ENCODE measurements at regions not wholly inside any gene's neighbourhood (a gene's known extent, or its start where the extent isn't known, plus 50 kb on each side); places are given as distances from the start of the nearest gene placed in this dataset.

GRCh38 chr1:232737917-232738316 is 67.3 kb upstream of the MAP10 start:
- TF ChIP-seq EZH2 (IDR thresholded peaks at IDR 0.05; ENCODE audit: borderline replicate concordance, low read length), result no peak
- TF ChIP-seq, protein P1, sequence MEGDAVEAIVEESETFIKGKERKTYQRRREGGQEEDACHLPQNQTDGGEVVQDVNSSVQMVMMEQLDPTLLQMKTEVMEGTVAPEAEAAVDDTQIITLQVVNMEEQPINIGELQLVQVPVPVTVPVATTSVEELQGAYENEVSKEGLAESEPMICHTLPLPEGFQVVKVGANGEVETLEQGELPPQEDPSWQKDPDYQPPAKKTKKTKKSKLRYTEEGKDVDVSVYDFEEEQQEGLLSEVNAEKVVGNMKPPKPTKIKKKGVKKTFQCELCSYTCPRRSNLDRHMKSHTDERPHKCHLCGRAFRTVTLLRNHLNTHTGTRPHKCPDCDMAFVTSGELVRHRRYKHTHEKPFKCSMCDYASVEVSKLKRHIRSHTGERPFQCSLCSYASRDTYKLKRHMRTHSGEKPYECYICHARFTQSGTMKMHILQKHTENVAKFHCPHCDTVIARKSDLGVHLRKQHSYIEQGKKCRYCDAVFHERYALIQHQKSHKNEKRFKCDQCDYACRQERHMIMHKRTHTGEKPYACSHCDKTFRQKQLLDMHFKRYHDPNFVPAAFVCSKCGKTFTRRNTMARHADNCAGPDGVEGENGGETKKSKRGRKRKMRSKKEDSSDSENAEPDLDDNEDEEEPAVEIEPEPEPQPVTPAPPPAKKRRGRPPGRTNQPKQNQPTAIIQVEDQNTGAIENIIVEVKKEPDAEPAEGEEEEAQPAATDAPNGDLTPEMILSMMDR (conservative IDR thresholded peaks at IDR 0.05 in 1 of 2, IDR thresholded peaks at IDR 0.05 in 1 of 2; ENCODE audit: extremely low read depth in 1 of 2, insufficient read depth in 1 of 2, low read depth in 1 of 2, low read length in 2 of 2), result no peak
